ENCODE measurements at regions not wholly inside any gene's neighbourhood (a gene's known extent, or its start where the extent isn't known, plus 50 kb on each side); places are given as distances from the start of the nearest gene placed in this dataset.

- H4K20me1 ChIP-seq (replicated peaks; ENCODE audit: control insufficient read depth, extremely low read depth, insufficient read depth, low read length): no peaks in the 10 kb centered on the region
- dilution Hi-C loops (cut with MboI; ENCODE audit: extremely low pct_ligation_motif_present, low sequenced_read_pairs) (no loop called here), intact Hi-C loops (cut with micrococcal nuclease) (no loop called here)
- BruUV-seq (replicated peaks): no TSS peak
- H3K4me1 ChIP-seq (ENCODE audit: control insufficient read depth, extremely low read depth, insufficient read depth, low read length): no peaks in the 10 kb centered on the region
- ChIA-PET CTCF (no interaction called here), POLR2A (no interaction called here)
- no peak overlapping the region for H3K27ac ChIP-seq (ENCODE audit: insufficient read depth, low read depth, low read length)
- FAIRE-seq (no peak), DNase-seq (ENCODE audit: low read depth, low spot score) (no peak)
- H3K9me3 ChIP-seq (replicated peaks; ENCODE audit: control insufficient read depth, insufficient read depth, low read length): no peaks in the 10 kb centered on the region
- H3K27me3 ChIP-seq (ENCODE audit: control insufficient read depth in 2 of 2, insufficient read depth in 2 of 2, low read length in 2 of 2): no peaks in the 10 kb centered on the region
- no peak overlapping the region for H3K4me2 ChIP-seq (ENCODE audit: insufficient read depth, low read length)
- H3K36me3 ChIP-seq (ENCODE audit: control insufficient read depth in 2 of 2, extremely low read depth in 1 of 2, insufficient read depth in 2 of 2, low read length in 2 of 2): no peaks in the 10 kb centered on the region
- no peaks in the 10 kb centered on the region for H3K79me2 ChIP-seq (ENCODE audit: control insufficient read depth, insufficient read depth, low read length)
- no peak overlapping the region for H3K9ac ChIP-seq (replicated peaks; ENCODE audit: extremely low read depth, insufficient read depth, low read length)
- no peaks in the 10 kb centered on the region for H3K9me1 ChIP-seq (replicated peaks; ENCODE audit: control insufficient read depth, extremely low read depth, insufficient read depth, low read length)
- TF ChIP-seq MYC (IDR thresholded peaks at IDR 0.05; ENCODE audit: low read depth, low read length): no peak
- no peak for TF ChIP-seq GATA2 (IDR thresholded peaks at IDR 0.05; ENCODE audit: insufficient read depth, insufficient read length, low read depth, low read length)
- no peak for TF ChIP-seq EZH2 (IDR thresholded peaks at IDR 0.05; ENCODE audit: borderline replicate concordance, low read depth, low read length, severe bottlenecking)
- TF ChIP-seq, protein P1, sequence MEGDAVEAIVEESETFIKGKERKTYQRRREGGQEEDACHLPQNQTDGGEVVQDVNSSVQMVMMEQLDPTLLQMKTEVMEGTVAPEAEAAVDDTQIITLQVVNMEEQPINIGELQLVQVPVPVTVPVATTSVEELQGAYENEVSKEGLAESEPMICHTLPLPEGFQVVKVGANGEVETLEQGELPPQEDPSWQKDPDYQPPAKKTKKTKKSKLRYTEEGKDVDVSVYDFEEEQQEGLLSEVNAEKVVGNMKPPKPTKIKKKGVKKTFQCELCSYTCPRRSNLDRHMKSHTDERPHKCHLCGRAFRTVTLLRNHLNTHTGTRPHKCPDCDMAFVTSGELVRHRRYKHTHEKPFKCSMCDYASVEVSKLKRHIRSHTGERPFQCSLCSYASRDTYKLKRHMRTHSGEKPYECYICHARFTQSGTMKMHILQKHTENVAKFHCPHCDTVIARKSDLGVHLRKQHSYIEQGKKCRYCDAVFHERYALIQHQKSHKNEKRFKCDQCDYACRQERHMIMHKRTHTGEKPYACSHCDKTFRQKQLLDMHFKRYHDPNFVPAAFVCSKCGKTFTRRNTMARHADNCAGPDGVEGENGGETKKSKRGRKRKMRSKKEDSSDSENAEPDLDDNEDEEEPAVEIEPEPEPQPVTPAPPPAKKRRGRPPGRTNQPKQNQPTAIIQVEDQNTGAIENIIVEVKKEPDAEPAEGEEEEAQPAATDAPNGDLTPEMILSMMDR (IDR thresholded peaks at IDR 0.05; ENCODE audit: extremely low read depth in 1 of 2, insufficient read depth in 1 of 2, low read depth in 1 of 2, low read length in 2 of 2): no peak
- no peak for TF ChIP-seq JUN (IDR thresholded peaks at IDR 0.05; ENCODE audit: borderline replicate concordance, insufficient read depth, insufficient read length, low read depth)
- no peak for TF ChIP-seq POLR2A (IDR thresholded peaks at IDR 0.05; ENCODE audit: low read depth, low read length)
- TF ChIP-seq MAX (IDR thresholded peaks at IDR 0.05; ENCODE audit: insufficient read depth, insufficient read length): no peak
- no peak overlapping the region for H3K4me3 ChIP-seq (replicated peaks in 1 of 3; ENCODE audit: insufficient read depth in 1 of 3, low read depth in 1 of 3, low read length in 3 of 3)
- H2AFZ ChIP-seq (ENCODE audit: low read depth, low read length): no peak overlapping the region
These were observed 647.0 kb upstream of the MGAT4C start for GRCh38 chr12:86903159-86903558.

Measured in endothelial cell of umbilical vein (primary cell).